Head of caudate nucleus (tissue), 42 donors: ENCODE measurements at regions not wholly inside any gene's neighbourhood (a gene's known extent, or its start where the extent isn't known, plus 50 kb on each side); places are given as distances from the start of the nearest gene placed in this dataset.

Source experiments
- DNase-seq, 42 donors: peaks; one replicate each; pipeline versions ENCODE4 v3.0.0 to v3.0.0-alpha.2; 2020 to 2021; ENCODE audit warnings: mixed read lengths in 7 of 42
- intact Hi-C: fragments of 100-400 bp; cut with DNase I; formaldehyde crosslinking; loops from one replicate; pipeline ENCODE4 v1.15.0; 2022

DNA sequence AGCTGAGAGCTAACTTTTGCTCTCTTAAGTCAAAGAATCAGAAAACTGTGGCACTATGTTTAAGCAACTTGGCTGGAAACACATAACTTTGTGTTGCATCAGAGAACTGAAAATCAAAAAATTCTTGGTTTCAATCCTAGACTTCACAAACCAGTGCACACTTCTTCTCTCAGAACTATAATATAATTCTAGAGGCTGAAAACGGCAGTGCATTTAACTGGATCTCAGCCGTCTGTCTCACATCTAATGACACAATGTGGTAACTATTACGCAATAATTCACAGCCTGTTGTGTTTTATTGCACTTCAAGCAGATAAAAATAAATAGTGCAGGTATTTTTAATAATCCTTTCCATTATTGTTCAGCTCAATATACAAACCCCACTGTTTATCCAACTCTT lies 260.6 kb upstream of the DIAPH2 start:
- intact Hi-C loops, result no loop called here
- DNase-seq, result no peak

DNA sequence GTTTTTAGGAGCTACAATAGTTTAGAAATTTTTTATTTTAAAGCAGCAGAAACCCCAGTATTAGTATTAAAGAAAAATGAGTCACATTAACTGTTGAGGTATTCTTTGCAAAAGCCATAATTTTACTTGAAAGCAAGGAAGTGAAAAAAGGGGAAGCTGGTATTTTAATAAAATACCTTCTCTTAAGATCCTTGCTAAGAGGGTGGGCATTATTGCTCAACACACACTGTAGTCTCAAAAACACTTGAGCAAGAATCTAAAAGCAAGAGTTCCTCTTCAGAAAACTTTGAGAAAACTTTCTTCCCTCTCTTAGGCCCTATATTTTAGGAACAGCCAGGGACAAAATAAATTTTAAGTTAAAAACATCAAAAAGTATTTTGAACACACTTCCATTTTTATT lies 259.4 kb upstream of the DIAPH2 start:
- no peak for DNase-seq

GRCh38 chrX:96430756-96431455 lies 253.7 kb upstream of the DIAPH2 start:
- intact Hi-C loops, result no loop called here
- DNase-seq, result no peak

More for the DNA sequence above, 259.4 kb upstream of the DIAPH2 start:
- intact Hi-C loops, result no loop called here

DNA sequence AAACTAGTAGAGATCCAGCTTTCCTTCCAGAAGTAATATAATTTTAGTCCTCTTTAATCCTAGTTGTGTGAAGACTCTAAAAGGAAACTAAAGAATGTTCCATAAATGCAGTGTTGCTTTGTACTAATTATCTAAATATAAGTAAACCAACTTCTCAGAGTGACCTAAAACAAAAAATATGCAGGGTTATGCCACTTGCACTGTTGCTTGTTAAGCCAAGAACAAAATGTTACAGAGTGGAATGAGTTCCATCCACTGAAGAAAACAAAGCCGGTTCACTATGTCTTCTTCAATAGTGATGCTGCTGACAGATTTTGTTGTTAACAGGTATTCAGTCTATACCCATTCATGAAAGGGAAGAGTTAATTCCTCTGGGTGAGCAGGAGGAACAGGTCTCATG lies 252.0 kb upstream of the DIAPH2 start:
- intact Hi-C loops, result no loop called here
- no peak for DNase-seq

DNA sequence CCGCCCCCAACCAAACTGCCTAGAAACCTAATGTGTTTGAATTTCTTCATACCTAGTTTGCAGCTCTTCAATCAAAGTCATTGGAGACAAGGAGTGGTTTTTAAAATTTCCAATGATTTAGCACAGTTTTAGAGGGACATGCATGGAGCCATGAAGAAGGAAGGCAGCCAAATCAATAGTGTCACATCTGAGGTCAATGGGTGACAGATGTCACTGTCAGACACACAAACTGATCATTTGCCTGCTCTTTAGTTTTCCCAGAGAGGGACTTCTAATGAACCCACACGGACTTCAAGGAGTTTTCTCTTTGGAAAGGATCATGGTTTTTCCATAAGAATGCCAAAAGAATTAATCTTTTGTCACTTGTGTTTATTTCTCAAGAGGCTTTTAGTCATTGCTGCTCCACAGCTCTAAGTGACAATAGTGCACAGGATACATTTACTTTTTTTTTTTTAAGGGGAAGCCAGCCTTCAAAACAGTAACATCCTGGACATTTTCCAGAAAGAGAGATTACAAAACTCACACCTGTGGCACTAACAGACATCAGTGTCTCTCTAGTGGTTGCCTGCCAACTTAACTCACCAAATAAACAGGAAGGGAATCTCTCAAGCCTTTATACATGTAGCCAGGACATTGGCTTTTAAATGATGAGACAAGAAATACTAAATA lies 251.1 kb upstream of the DIAPH2 start:
- DNase-seq, result no peak
- intact Hi-C loops, result no loop called here

GRCh38 chrX:96435378-96436035 lies 249.1 kb upstream of the DIAPH2 start:
- intact Hi-C loops, result no loop called here
- no peak for DNase-seq

DNA sequence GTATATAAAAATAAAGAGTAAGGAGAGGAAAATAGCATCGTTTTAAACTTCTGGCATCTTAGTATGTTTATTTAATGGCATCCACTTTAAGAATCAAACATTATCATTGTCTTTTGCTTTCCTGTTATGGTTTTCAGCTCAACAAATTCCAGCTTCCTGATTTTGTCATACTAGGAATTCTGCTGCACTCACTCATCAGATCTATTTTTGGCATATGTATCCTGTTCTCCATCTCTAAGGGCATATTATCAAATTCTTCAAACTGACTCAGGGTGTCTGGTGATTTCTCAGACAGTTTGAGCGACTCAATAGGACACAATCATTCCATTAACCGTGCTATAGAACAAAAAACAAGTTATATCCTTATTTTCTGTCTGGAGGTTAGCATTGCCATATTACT lies 248.5 kb upstream of the DIAPH2 start:
- no peak for DNase-seq

DNA sequence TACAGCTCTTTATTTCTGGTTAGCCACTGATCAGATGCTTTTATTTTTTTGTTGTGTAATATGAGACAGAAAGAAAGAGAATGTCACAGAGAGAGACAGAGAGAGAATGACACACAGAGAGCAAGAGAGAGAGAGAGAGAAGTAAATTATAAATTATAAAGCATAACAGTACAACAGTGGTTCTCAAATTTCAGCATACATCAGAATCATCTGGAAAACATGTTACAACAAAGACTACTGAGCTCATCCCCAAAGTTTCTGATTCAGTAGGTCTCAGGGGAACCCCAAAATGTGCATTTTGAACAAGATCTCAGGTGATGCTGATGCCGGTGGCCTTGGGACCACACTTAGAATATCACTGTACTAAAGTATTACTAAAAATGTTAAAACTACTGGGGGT lies 245.8 kb upstream of the DIAPH2 start:
- DNase-seq, result no peak
- intact Hi-C loops, result no loop called here

More for the DNA sequence above, 248.5 kb upstream of the DIAPH2 start:
- intact Hi-C loops, result no loop called here

- DNase-seq, result no peak
- intact Hi-C loops, result no loop called here
Observed at GRCh38 chrX:96440941-96441340, 243.7 kb upstream of the DIAPH2 start.

DNA sequence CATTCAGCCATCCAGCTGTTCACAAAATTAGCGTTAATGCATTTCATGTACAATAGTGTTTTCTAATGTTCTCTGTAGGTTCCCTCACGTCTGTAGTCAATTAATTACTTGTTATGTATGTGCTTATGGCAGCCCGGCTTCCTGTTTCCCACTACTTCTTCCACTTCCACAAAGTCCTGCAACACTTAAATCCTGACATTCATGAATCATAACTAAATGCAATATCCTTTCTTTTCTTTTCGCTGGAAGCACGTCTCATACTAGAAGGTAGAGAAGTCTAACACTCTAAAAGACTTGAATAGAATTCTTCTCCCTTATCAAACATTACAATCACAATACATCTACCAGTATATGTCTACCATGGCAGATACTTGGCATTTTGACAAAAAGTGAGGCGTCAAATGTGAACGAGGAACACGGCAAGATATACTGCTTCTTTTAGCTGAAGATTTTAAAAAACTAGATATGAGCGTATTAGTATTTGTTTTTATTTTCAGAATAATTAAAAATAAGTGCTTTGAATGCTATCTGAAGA lies 239.0 kb upstream of the DIAPH2 start:
- intact Hi-C loops, result no loop called here
- DNase-seq, result no peak

DNA sequence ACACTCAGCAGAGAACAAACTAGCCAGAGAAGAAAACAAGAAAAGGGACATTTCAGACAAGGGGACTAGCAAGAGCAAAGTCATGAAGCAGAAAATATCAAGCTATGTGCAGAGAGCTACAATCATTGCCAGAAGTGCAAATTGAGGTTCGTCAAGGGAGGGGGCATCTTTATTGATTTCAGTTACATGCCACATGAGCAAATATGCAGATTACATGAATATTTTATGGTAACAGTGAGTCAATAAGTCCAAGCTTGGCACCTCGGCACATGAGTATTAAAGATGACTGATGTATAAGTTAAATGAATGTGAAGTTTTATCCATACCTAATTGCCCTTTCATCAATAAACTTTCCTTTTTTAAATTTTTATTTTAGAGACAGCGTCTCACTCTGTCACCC lies 238.1 kb upstream of the DIAPH2 start:
- intact Hi-C loops, result no loop called here
- DNase-seq, result no peak

- no peak for DNase-seq
- intact Hi-C loops, result no loop called here
Observed at GRCh38 chrX:96447161-96447560, 237.5 kb upstream of the DIAPH2 start.

DNA sequence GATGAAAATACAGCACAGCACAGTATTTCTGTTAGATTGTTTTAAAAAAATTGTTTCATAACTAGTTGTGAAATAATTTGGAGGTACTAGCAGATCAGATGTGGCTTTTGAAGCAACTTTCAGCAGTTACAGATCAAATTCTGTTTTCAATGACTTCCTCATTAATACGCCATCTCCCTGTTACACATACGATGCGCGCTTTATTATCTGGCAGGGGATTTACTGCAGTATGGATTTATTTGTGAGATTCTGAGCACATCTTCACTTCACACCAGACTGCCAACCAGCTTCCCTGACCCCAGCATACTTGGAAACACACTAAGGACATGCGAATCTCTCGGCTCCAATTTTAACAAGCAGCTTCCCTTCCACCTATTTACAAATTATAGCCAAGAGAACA lies 235.5 kb upstream of the DIAPH2 start:
- DNase-seq, result no peak
- intact Hi-C loops, result no loop called here

DNA sequence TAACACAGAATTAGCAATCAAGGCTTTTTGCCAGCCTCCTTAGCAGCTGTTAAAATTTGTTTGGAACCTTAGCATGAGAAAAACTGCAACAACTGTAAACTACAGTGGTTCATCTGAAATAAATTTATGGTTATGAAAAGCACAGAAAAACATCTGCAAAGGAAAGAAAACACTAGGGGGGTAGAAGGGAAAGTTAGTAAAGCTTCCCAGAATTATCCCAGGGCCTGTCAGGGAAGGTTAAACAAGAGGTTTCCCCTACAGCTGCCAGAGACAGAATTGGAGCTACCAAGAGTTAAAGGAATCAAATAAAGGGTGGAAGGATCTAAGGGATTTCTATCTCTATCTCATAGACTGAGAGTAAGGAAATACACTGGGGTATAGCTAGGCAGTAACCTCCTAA lies 234.7 kb upstream of the DIAPH2 start:
- intact Hi-C loops, result no loop called here
- no peak for DNase-seq

GRCh38 chrX:96453139-96453538 lies 231.5 kb upstream of the DIAPH2 start:
- no peak for DNase-seq
- intact Hi-C loops, result no loop called here

DNA sequence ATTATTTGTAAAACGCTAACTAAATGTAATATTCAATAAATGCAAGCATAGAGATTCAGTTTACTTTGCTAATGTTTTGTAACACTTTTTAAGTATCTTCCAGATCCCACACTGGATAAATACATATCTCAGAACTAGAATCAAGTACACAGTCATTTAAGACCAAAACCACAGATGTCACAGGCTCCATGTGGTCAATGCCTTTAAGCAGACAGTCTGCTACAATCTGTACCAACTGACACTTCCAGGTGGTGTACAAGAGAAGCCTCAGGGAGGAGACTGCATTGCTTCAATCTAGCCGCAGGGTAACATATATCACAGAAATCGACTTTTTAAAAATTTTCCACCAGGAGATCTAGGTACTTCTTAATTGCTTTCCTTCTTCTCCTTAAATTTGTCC lies 229.6 kb upstream of the DIAPH2 start:
- intact Hi-C loops, result no loop called here
- no peak for DNase-seq

- intact Hi-C loops, result no loop called here
Observed at GRCh38 chrX:96464880-96465558, 219.6 kb upstream of the DIAPH2 start.

DNA sequence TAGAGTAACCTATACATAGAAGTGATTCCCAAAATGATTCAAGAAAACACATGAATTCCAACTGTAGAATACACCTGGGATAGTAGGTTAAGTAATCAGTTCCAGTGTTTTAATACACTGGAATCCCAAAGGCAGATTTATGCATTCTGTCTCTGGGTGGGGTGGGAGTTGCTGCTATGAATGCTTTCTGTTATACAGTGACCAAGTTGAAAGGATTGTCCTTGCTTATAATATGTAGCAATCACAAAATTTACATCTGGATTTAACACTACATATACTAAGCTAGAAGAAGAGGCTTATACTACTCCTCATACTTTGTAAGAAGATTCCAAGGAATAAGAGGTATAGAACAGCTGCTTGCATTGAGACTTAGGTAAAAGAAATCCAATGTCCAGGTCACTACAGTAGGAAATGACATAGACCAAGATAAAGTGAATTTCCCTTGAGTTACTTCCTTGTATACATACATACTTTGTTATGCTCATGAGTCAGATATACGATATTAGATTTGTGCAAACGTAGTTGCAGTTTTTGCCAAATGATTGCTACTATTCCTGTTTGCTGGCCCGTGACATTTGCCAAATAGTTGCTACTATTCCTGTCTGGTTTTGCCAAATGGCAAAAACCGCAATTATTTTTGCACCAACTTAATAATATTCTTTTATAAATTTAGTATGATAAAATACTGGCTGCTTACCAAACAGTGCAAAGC lies 210.5 kb upstream of the DIAPH2 start:
- intact Hi-C loops, result no loop called here
- DNase-seq, result no peak

More at GRCh38 chrX:96464880-96465558, 219.6 kb upstream of the DIAPH2 start:
- no peak for DNase-seq

- intact Hi-C loops, result no loop called here
- no peak for DNase-seq
Observed at GRCh38 chrX:96474741-96475125, 209.9 kb upstream of the DIAPH2 start.
